Muscle layer of duodenum (tissue), 2 donors: ENCODE measurements at regions not wholly inside any gene's neighbourhood (a gene's known extent, or its start where the extent isn't known, plus 50 kb on each side); places are given as distances from the start of the nearest gene placed in this dataset.

Source experiments
- H3K27ac ChIP-seq: one replicate; pipeline ENCODE4 v1.7.0; 2013; ENCODE audit warnings: mild to moderate bottlenecking, low read length
- H3K27me3 ChIP-seq: one replicate; pipeline ENCODE4 v1.7.0; 2013; ENCODE audit warnings: low read depth, mild to moderate bottlenecking, control low read depth, low read length
- H3K36me3 ChIP-seq, 2 donors: one replicate each; pipeline ENCODE4 v1.7.0; 2013; ENCODE audit warnings: low read length in 2 of 2, control low read depth in 1 of 2, mild to moderate bottlenecking in 1 of 2; ENCODE audit not compliant: insufficient read depth in 2 of 2, control insufficient read depth in 1 of 2
- H3K4me1 ChIP-seq, 2 donors: one replicate each; pipeline ENCODE4 v1.7.0; 2013; ENCODE audit warnings: low read length in 2 of 2, mild to moderate bottlenecking in 2 of 2, control low read depth in 1 of 2, moderate library complexity in 1 of 2; ENCODE audit not compliant: insufficient read depth in 2 of 2, control insufficient read depth in 1 of 2
- H3K4me3 ChIP-seq, 2 donors: one replicate each; pipeline ENCODE4 v1.7.0; 2013; ENCODE audit warnings: low read length in 2 of 2, low read depth in 1 of 2, mild to moderate bottlenecking in 1 of 2
- H3K9me3 ChIP-seq, 2 donors: one replicate each; pipeline ENCODE4 v1.7.0; 2013; ENCODE audit warnings: low read length in 2 of 2, control low read depth in 1 of 2, mild to moderate bottlenecking in 1 of 2; ENCODE audit not compliant: control insufficient read depth in 1 of 2
- donor health status: healthy.

DNA sequence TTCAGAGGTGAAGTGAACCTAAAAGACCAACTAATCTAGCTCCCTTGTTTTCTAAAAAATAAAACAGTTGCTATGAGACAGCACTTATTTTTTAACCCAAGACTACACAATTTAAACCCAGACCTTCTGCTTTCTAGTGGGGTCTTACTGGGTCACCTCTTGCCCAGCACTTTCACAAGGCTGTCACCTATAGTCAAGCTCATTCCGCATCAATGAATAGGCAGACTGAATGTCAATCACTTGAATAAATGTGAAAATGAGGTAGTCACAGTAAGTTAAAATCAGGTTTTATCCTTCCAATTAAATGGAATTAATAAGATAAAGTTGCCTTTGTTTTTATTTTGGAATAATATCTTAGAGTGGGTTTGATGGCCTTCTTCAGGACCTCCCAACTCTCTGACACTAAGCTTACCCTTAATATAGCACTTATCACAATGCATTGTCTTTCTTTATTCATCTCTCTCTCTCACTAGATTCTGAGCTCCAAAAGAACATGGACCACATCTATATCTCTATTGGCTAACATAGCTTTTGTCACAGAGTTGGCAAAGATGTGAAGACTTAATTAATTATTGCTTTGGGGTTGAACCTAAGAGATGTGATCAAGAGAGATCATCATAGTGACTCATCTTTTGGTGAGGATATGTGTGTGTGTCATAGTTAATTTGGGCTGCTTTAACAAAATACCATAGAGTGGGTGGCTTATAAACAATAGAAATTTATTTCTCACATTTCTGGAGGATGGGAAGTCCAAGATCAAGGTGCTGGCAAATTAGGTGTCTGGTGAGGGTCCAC lies 248.7 kb upstream of the DAB1 start:
- no peaks in the 10 kb centered on the region for H3K4me1 ChIP-seq
- H3K27ac ChIP-seq = no peak overlapping the region
- no peaks in the 10 kb centered on the region for H3K36me3 ChIP-seq

DNA sequence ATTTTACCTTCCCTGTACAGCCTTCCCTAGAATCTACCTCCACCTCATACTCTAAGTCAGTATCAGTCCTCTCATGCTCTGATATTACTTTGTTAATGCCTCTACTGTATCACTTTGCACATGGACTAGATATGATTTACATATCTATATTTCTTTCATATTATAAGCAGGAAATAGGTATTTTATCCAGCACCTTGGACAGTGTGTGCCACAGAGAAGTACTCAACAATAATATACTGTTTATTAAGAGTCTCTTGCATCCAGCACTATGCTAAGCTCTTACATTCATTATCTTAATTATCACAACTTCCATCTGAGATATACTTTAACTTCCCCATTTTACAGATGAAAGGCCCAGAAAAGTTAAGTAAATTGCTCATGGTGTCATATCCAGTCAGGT lies 247.9 kb upstream of the DAB1 start:
- Histone ChIP-seq H3K36me3 (no peaks in the 10 kb centered on the region), H3K4me3 (no peak overlapping the region), H3K9me3 (no peaks in the 10 kb centered on the region), H3K4me1 (no peaks in the 10 kb centered on the region), H3K27ac (no peak overlapping the region), H3K27me3 (no peaks in the 10 kb centered on the region)

More for the DNA sequence above, 248.7 kb upstream of the DAB1 start:
- no peak overlapping the region for H3K4me3 ChIP-seq
- no peaks in the 10 kb centered on the region for H3K27me3 ChIP-seq
- no peaks in the 10 kb centered on the region for H3K9me3 ChIP-seq

DNA sequence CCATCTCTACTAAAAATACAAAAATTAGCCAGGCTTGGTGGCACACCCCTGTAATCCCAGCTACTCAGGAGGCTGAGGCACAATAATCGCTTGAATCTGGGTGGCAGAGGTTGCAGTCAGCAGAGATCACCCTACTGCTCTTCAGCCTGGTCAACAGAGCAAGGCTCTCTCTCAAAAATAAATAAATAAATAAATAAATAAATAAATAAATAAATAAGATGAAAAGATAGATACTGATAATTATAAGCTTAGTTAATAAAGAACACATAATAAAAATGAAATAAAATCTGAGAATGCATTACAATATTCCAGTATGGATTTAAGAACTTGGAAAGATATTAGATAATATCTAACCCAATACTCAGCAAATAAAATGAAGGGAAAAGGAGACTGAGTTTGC lies 235.9 kb upstream of the DAB1 start:
- H3K4me3 ChIP-seq = no peak overlapping the region
- no peak overlapping the region for H3K27ac ChIP-seq
- no peaks in the 10 kb centered on the region for H3K4me1 ChIP-seq
- no peaks in the 10 kb centered on the region for H3K36me3 ChIP-seq
- no peaks in the 10 kb centered on the region for H3K9me3 ChIP-seq
- H3K27me3 ChIP-seq = no peaks in the 10 kb centered on the region

DNA sequence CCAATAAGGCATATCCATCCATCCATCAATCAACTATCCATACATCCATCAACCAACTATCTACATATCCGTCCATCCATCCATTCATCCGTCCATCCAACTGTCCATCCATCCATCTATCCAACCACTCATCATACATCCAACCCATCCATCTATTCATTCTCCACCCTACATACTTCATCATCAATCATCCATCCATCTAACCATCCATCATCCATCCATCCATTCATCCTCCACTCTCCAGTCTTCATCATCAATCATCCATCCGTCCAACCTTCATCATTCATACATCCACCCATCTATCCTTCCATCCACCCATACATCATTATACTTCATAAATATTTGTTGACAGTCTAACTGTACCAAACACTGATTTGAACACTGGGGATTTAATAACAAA lies 231.3 kb upstream of the DAB1 start:
- H3K36me3 ChIP-seq = no peaks in the 10 kb centered on the region
- no peaks in the 10 kb centered on the region for H3K9me3 ChIP-seq
- H3K27ac ChIP-seq = no peak overlapping the region
- H3K27me3 ChIP-seq = no peaks in the 10 kb centered on the region
- no peaks in the 10 kb centered on the region for H3K4me1 ChIP-seq
- H3K4me3 ChIP-seq = no peak overlapping the region

DNA sequence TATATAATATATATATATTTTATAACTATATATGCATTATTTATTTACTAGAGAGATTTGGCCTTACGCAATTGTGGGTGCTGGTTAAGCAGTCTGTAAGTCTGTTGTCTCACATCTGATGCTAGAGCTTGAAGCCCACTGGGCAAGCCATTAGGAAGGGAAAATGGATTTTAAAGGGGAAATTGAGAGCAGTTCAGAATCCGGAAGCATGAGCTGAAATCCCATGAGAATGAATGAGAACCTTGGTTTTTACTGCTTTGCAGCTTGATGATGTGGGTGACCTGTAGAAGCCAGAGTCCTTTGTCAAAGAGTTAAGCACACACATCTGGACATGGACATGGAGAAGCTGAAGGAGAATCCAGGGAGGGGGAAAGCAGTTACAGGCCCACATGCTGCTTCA lies 220.8 kb upstream of the DAB1 start:
- H3K4me1 ChIP-seq = no peaks in the 10 kb centered on the region
- H3K9me3 ChIP-seq = no peaks in the 10 kb centered on the region
- no peak overlapping the region for H3K4me3 ChIP-seq
- no peaks in the 10 kb centered on the region for H3K36me3 ChIP-seq
- no peak overlapping the region for H3K27ac ChIP-seq
- H3K27me3 ChIP-seq = peaks cover 4% of the 10 kb centered on the region

DNA sequence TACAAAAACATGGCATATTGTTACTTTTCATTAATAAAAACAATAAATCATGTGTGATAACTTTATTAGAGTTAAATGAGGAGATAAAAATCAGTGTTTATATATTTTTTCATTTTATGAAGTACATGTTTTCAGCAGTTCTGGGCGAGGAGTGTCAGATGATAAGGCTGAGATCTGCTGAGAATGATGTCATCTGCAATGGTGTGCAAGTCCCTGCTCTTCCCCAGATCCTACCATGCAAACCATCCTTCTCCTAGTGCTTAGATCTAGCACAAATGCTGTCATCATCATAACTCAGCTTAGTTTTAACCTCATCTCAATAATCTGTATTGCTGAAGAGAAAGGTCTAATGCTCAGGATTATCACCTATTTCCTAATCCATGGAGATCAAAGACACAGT lies 214.4 kb upstream of the DAB1 start:
- Histone ChIP-seq H3K4me1 (no peaks in the 10 kb centered on the region), H3K9me3 (no peaks in the 10 kb centered on the region), H3K36me3 (no peaks in the 10 kb centered on the region), H3K27ac (no peak overlapping the region), H3K27me3 (peaks cover 4% of the 10 kb centered on the region), H3K4me3 (no peak overlapping the region)

DNA sequence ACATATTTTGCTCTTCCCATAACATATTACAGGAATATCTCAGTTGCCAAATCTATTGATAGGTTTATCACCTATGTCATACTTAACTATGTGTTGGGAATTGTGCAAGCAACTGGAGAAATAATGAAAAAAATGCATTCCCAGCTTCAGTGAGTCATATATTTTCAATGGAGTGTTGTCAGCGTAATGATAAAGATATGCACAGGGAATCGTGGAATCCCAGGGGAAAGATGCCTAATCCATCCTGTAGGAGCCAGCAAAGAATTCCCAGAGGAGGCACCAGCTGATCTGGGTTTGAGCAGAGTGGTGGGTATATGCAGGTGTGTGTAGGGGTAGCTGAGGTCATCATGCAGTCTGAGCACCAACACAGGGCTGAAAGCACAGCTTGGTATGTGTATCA lies 213.3 kb upstream of the DAB1 start:
- Histone ChIP-seq H3K4me1 (no peaks in the 10 kb centered on the region), H3K27ac (no peak overlapping the region), H3K36me3 (no peaks in the 10 kb centered on the region), H3K27me3 (no peaks in the 10 kb centered on the region), H3K4me3 (no peak overlapping the region), H3K9me3 (no peaks in the 10 kb centered on the region)

DNA sequence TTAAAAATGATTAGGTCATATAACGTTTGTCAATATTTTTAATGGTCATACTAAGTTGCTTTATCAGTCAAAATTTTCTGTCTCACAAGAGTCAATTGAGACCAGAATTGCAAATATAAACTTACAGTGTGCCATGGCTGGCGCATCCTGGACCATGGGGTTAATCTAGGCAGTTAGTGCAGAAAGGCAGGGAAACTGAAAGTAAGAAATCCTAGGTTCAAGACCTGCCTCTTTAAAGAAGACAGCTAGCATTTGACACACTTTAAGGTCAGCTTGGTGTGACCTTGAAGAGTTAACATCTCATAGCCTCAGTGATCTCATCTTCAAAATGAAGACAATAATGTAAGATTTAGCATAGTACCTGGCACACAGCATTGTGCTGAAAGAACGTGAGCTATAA lies 210.0 kb upstream of the DAB1 start:
- no peak overlapping the region for H3K27ac ChIP-seq
- H3K4me1 ChIP-seq = no peaks in the 10 kb centered on the region
- no peak overlapping the region for H3K4me3 ChIP-seq
- H3K9me3 ChIP-seq = no peaks in the 10 kb centered on the region
- H3K27me3 ChIP-seq = no peaks in the 10 kb centered on the region
- H3K36me3 ChIP-seq = no peaks in the 10 kb centered on the region

DNA sequence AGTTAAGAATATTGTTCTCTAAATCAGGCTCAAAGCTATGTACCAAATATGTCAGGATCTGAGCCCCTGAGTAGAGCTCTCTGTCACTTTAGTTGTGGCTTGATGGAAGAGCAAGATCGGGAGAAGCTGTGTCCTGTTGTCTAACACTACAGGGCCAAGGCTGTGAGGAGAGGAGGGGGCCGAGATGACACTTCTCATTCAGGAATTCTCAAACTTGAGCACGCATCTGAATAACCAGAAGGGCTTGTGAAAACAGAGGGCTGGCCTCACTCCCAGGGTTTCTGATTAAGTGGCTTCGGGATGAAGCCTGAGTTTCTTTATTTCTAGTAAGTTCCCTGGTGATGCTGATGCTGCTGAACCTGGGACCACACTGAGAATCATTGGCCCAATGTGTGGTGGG lies 209.2 kb upstream of the DAB1 start:
- Histone ChIP-seq H3K27me3 (no peaks in the 10 kb centered on the region), H3K27ac (no peak overlapping the region), H3K36me3 (no peaks in the 10 kb centered on the region), H3K9me3 (no peaks in the 10 kb centered on the region), H3K4me1 (no peaks in the 10 kb centered on the region), H3K4me3 (no peak overlapping the region)

DNA sequence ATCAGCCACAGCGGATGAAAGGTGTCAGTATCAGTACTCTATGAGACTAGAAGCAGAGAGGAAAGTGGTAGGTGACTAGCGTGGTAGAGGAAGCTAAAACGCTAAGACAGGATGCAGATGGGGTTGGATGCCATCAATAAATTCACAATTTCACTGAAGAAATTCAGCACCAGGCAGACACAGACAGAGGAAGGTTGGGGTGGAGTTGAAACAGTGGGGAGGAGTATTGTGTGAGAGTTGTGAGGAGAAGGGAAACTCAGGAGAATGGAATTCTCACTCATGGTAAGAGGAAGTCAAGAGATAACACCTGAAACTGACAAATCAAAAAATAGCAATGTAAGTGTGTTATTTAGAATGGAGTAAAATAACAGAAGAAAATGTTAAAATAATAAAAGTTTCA lies 208.5 kb upstream of the DAB1 start:
- H3K9me3 ChIP-seq = no peaks in the 10 kb centered on the region
- no peak overlapping the region for H3K4me3 ChIP-seq
- no peaks in the 10 kb centered on the region for H3K36me3 ChIP-seq
- H3K4me1 ChIP-seq = no peaks in the 10 kb centered on the region
- no peak overlapping the region for H3K27ac ChIP-seq
- H3K27me3 ChIP-seq = no peaks in the 10 kb centered on the region

DNA sequence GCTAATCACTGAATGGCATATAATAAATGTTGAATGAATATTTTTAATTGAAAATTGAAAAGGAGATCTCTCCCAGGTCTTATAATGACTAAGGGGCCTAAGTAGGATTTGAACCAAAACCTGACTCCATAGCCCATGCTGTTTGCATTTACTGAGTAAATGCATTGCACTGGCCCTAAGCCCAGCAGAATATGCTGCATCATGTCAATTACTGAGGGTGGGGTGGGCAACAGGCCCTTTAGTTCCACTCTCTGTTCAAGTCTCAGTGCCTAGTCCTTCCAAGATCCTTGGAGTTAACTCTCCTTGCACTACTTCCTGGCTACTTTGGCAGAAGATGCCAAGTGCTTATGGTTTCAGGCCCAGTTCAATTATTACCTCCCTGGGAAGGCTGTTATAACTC lies 203.8 kb upstream of the DAB1 start:
- H3K9me3 ChIP-seq = no peaks in the 10 kb centered on the region
- H3K4me1 ChIP-seq = peaks cover 0 to 7% of the 10 kb centered on the region in 2 donors
- H3K27ac ChIP-seq = no peak overlapping the region
- H3K4me3 ChIP-seq = no peak overlapping the region
- no peaks in the 10 kb centered on the region for H3K27me3 ChIP-seq
- H3K36me3 ChIP-seq = no peaks in the 10 kb centered on the region
